Dermis microvascular lymphatic vessel endothelial cell (primary cell): ENCODE measurements at regions not wholly inside any gene's neighbourhood (a gene's known extent, or its start where the extent isn't known, plus 50 kb on each side); places are given as distances from the start of the nearest gene placed in this dataset.
"Not testable (repeated sequence)": the region's sequence is repeated elsewhere in the genome, so short reads cannot be mapped to it uniquely, and the experiment has no call there.

Source experiments
- DNase-seq, 2 donors: peaks; one replicate each; pipeline versions ENCODE4 v3.0.0 to v3.0.0-alpha.2; 2010; ENCODE audit warnings: low read depth in 2 of 2

DNA sequence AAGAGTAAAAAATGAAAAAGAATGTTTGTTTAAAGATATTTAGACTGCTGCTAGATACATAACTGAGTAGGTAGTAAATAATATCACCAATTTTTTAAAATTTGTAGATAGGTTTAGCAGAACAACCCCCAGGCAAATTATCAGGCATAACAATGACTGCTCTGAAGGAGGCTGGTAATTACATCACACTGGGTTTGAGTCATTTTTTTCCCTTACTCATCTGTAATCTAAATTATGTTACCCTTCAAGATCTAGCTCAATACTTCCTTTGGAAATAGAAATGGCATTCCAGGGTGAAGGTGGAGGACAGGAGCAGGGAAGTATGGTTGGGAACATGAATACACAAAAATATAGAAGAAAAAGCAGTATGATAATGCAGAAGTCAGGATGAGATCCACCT is 431.6 kb upstream of the MAOA start:
- no peak for DNase-seq

- no peak for DNase-seq
These were observed 430.3 kb upstream of the MAOA start for GRCh38 chrX:43225626-43226328.

GRCh38 chrX:43238461-43238945 is 417.6 kb upstream of the MAOA start:
- DNase-seq = no peak

GRCh38 chrX:43239356-43239755 is 416.7 kb upstream of the MAOA start:
- no peak for DNase-seq

GRCh38 chrX:43255596-43255995 is 400.5 kb upstream of the MAOA start:
- no peak for DNase-seq

GRCh38 chrX:43266487-43266886 is 389.6 kb upstream of the MAOA start:
- no peak for DNase-seq

DNA sequence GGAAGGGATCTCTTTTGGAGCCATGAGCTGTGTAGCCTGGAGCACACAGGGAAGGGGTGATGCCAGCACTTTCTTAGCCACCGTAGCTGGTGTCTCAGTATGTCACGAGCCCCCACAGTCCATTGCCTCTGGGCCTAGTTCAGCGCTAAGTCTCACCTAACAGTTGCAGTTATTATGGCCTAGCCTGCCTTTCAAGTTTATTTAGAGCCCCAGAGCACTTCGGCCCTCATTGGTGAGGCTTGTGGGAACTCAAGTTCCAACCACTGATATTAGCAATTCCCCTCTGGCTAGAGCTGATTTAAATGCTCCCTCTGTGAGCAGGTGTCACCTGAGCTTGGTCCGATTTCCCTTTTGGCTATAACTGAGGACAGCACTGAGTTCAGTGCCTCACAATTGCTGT is 388.4 kb upstream of the MAOA start:
- no peak for DNase-seq

DNA sequence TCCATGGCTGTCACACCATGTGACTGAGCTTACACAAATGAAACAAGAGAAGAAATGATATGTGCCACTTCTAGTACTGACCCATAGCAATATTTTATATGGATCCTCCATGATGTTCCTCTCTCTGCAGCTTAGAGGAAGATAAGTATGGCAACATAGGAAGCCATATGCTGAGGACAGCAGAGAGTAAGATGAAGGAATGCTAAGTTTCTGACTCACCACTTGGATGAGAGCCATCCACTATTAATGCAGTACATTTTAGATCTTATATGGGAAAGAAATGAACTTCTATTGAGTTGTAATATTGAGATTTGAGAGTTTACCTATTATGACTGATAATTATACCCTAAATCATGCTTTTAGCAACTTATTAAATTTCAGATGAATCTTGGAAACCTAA is 386.9 kb upstream of the MAOA start:
- no peak for DNase-seq

- no peak for DNase-seq
These were observed 378.2 kb upstream of the MAOA start for GRCh38 chrX:43277879-43278278.

- no peak for DNase-seq
These were observed 377.7 kb upstream of the MAOA start for GRCh38 chrX:43278440-43278839.

GRCh38 chrX:43279341-43279808 is 376.7 kb upstream of the MAOA start:
- DNase-seq = no peak

DNA sequence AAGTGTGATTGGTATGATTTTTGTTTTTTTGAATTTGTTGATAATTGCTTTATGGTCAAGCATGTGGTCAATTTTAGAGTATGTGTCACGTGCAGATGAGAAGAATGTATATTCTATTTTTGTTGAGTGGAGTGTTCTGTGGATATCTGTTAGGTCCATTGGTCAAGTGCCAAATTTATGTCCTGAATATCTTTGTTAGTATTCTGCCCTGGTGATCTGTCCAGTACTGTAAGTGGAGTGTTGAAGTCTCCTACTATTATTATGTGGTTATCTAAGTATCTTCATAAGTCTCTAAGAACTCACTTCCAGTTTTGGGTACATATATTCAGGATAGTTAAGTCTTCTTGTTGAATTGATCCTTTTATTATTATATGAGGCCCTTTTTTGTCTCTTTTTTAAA is 372.9 kb upstream of the MAOA start:
- DNase-seq = no peak

GRCh38 chrX:43311625-43312024 is 344.5 kb upstream of the MAOA start:
- DNase-seq = not testable (repeated sequence)

DNA sequence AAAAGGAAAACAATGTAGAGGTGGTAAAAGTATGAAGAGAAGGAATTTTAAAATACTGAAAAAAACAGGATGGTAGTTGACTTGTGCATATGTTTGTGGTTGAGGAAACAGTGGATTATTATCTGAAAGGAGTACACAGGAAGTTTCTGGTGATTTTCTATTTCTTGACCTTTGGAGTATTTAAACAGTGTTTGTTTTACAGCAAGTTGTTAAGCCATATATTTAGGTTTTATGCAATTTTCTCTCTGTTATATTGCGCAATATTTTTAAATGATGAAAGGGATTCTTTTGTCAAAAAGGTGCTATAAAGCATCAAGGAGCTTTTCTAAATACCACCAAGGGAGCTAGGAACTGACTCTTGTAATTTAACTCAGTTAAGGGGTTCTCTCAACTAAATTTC is 343.1 kb upstream of the MAOA start:
- DNase-seq = no peak

GRCh38 chrX:43314525-43314924 is 341.6 kb upstream of the MAOA start:
- no peak for DNase-seq

GRCh38 chrX:43315622-43316021 is 340.5 kb upstream of the MAOA start:
- DNase-seq = no peak

DNA sequence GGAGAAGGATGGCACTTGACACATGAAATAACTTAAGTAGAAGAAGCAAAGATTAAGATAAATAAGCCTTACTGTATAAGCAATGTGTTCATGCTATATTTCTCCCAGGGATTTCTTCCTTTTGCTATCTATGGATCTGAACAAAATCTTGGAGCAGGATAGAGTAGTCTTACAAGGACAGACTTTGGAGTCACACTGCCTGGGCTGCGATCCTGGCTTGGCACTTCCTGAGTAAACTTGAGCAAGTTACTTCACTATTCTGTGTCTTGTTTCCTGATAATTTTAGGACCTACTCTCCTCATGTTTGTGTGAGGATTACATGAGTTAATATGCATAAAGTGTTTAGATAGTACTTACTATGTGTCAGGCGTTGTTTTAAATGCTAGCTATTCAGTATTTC is 340.0 kb upstream of the MAOA start:
- no peak for DNase-seq

GRCh38 chrX:43317378-43317777 is 338.7 kb upstream of the MAOA start:
- no peak for DNase-seq

- DNase-seq = no peak
These were observed 327.6 kb upstream of the MAOA start for GRCh38 chrX:43328358-43328946.

GRCh38 chrX:43333543-43333942 is 322.6 kb upstream of the MAOA start:
- DNase-seq = peak in 1 of 2 donors; percentile 2

DNA sequence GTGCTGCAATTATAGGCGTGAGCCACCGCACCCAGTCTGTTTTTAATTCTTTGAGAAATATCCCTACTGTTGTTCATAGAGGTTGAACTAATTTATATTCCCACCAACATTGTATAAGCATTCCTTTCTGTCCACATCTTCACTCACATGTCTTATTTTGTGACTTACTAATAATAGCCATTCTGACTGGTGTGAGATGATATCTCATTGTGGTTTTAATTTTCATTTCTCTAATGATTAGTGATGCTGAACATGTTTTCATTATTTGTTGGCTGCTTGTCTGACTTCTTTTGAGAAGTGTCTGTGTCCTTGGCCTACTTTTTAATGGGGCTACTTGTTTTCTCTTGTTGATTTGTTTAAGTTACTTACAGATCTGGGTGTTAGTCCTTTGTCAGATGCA is 310.9 kb upstream of the MAOA start:
- DNase-seq = no peak

DNA sequence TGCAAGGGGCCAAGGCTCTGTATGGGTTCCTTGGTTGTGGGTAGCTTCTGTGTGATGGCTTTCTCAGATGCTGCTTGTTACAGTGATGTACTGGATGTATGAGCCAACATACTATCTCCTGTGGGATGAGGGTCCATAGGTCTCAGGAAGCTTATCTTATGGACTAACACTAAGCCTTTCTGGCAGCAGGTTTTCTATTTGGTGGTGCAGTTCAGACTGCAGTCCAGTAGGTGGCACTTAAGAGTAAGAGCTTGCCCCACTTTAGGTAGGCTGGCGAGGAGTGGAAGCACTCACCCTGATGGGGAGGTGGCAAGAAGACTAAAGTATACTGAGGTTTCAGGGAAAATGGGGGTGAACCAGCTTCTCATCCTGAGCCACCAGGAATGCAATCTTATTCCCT is 306.7 kb upstream of the MAOA start:
- peak; percentile 22 to 38 for DNase-seq

DNA sequence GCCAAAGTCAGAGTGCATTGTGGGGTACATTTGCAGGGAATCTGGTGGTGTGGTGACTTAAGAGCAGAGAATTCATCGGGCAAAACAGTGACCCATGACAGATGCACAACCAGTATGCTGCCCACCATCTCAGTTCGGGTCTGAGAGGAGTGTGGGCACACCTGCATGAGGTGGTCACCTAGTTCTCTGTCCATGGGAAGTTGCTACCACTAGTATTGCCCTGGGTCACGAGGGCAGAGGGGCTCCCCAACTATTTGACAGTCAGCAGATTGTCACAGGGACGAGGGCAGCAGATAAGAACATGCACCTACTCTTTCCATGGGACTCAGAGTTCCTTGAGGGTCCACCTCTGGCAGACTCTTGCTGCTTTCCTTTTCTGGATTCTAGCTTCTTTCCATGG is 305.2 kb upstream of the MAOA start:
- DNase-seq = no peak
